Breast epithelium (tissue), 3 donors: ENCODE measurements at regions not wholly inside any gene's neighbourhood (a gene's known extent, or its start where the extent isn't known, plus 50 kb on each side); places are given as distances from the start of the nearest gene placed in this dataset.

Experiments used
- POLR2A ChIP-seq: fragments of 450-650 bp; IDR thresholded peaks from one replicate; pipeline ENCODE4 v1.6.1; 2016; ENCODE audit warnings: antibody characterized with exemption, mild to moderate bottlenecking, moderate library complexity
- TF ChIP-seq, protein P1 (sequence below), 3 donors: fragments of 450-650 bp; IDR thresholded peaks; one replicate each; pipeline ENCODE4 v1.5.1; 2016 to 2017; ENCODE audit warnings: antibody characterized with exemption in 3 of 3, mild to moderate bottlenecking in 3 of 3, moderate library complexity in 3 of 3

DNA sequence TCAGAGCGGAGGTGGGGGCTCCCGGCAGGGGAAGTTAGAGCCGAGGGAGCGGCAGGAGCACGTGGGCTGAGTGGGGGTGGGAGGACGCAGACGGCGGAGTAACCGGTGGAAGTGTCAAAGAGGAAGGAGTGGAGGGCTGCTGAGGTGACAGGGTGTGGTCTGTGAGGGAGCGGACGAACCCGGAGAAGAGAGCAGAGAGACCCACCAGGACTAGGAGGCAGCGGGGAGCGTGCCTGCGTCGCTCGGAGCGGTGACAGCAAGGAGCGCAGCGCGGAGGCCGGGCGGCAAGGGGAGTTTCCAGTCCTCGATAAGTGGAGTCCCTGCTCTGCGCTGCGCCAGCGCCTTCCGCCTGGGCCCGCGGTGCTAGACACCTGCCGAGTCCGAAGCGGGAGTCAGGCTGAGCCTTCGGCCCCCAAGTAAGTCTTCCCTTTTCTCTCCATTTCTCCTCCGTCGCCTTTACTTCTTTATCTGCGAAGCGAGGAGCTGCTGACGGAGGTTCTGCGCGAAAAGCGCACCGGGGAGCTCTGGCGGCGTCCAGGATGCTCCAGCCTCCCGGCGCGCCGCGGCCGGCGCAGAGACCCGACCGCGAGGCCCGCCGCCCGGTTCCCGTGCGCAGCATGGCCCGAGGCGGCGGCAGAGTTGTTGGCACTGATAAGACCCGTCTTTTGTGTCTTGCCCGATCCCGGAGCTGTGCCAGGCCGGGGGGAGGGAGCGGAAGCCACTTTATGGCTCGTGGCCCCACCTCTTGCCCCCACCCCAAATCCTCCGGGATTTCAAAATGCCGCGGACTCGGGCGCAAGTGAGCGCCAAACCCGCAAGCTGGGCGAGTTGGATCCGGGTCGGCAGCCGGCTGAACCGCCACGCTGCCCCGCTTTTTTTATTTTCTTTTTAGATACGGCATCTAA lies 533.0 kb upstream of the SEMA6D start:
- TF ChIP-seq, protein P1, sequence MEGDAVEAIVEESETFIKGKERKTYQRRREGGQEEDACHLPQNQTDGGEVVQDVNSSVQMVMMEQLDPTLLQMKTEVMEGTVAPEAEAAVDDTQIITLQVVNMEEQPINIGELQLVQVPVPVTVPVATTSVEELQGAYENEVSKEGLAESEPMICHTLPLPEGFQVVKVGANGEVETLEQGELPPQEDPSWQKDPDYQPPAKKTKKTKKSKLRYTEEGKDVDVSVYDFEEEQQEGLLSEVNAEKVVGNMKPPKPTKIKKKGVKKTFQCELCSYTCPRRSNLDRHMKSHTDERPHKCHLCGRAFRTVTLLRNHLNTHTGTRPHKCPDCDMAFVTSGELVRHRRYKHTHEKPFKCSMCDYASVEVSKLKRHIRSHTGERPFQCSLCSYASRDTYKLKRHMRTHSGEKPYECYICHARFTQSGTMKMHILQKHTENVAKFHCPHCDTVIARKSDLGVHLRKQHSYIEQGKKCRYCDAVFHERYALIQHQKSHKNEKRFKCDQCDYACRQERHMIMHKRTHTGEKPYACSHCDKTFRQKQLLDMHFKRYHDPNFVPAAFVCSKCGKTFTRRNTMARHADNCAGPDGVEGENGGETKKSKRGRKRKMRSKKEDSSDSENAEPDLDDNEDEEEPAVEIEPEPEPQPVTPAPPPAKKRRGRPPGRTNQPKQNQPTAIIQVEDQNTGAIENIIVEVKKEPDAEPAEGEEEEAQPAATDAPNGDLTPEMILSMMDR (IDR thresholded peaks at IDR 0.05) = no peak
- no peak for TF ChIP-seq POLR2A
